HG03432 (cell line): ENCODE measurements at regions not wholly inside any gene's neighbourhood (a gene's known extent, or its start where the extent isn't known, plus 50 kb on each side); places are given as distances from the start of the nearest gene placed in this dataset.
"Not testable (repeated sequence)": the region's sequence is repeated elsewhere in the genome, so short reads cannot be mapped to it uniquely, and the experiment has no call there.

Source experiments
- ATAC-seq: cut with Tn5 transposase; IDR thresholded peaks from one replicate; pipeline ENCODE4 v1.9.1; 2021; ENCODE audit warnings: mild to moderate bottlenecking, moderate library complexity; ENCODE audit not compliant: unreplicated experiment

DNA sequence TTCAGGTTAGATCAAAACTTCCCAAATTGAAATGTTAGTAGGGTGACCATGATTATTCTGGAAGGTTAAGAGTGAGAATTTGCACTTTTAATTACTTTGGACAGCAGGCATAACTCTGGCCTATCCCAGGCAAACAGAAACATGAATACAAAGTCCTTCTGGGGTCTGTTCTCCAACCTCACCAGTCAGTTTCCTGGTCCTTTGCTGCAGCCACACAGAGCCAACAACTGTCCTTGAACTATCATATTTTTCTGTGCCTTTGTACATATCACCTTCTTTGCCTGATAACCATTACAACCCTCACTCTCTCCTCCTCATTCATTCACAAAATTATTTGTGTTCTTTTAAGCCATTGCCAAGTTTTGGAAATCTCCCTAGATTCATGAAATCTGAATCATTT lies 126.0 kb upstream of the GBE1 start:
- no peak for ATAC-seq

DNA sequence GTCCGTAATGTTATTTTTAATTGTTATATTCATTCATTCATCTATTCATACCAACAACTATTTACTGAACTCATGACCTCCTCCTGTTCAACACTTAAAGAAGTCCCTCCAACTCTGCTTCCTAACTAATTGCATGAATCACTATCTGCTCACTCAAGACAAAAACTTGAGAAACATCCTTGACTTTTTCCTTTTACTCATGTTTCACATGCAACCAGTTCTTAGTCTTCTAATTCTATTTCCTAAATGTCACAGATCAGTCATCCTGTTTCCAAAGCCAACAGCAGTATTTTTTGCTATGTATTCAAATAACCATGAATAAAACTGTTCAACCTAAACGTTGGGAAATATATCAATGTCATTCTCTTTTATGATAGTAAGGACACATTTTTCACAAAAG lies 124.6 kb upstream of the GBE1 start:
- no peak for ATAC-seq

DNA sequence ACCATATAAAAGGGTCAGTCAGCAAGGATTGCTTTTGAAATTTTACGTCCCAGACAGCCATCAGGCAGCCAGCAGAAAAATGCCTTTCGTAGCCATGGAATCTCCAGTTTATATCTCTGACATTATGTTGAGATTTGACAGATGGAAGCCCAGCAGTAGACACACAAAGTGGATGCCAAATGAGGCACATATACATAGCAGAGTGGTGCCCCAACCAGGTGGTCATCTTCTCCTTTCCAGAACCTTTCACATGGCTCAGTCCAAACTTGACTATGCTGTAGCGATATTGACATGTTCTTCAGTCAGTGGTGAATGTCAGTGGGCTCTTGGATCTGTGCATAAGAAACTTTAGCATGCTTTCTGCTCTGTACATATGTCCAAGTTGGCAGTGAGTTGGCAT lies 123.3 kb upstream of the GBE1 start:
- no peak for ATAC-seq

DNA sequence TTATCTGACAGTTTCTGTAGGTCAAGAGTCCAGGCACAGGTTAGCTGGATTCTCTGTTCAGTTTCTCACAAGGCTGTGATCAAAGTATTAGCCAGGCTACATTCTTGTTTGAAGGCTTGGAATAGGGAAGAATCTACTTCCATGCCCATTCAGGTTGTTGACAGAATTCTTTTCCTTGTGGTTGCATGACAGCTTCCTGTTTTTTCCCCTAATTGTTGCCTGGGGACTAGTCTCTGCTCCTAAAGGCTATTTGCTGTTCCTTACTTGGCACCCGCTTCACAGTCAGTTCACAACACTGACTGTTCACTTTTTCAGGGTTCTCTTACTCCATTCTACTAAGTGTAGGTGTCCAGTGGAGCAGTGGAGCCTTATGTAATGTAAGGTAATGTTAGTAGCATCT lies 115.4 kb upstream of the GBE1 start:
- no peak for ATAC-seq

DNA sequence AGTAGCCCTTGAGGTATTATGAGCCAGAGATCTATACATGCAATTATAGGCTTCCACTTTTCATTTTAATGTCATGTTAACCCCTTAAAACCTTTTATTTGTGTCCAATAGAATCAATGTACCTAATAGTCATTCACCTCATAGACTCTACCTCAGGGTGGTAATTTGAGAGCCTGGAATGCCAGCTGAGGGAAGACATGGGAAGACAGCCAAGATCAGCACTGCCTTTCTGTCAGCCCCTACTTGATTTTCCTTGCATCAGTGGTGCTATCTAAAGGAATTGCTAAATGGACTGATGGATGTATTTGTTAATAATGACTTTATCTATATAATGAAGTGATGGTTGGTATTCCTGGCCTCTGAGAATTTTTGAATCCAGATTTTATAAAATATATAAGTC lies 113.3 kb upstream of the GBE1 start:
- ATAC-seq: no peak

DNA sequence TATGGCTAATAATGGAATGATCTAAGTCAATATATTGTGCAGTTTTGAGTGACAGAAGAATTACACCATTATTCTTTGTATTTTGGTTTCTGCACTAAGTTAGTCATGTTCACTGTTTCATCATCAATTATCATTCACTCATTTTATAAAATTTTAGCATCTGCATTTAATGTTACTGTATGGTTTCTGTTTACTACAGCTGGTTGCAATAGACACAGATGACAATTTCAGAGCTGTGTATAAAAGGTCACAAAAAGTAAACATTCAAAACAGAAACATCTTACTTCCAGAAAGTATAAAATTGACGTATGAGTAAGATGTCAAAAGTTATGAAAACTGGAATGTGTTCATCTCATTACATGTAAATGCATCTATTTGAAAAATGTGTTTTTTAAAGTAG lies 111.1 kb upstream of the GBE1 start:
- ATAC-seq: no peak

DNA sequence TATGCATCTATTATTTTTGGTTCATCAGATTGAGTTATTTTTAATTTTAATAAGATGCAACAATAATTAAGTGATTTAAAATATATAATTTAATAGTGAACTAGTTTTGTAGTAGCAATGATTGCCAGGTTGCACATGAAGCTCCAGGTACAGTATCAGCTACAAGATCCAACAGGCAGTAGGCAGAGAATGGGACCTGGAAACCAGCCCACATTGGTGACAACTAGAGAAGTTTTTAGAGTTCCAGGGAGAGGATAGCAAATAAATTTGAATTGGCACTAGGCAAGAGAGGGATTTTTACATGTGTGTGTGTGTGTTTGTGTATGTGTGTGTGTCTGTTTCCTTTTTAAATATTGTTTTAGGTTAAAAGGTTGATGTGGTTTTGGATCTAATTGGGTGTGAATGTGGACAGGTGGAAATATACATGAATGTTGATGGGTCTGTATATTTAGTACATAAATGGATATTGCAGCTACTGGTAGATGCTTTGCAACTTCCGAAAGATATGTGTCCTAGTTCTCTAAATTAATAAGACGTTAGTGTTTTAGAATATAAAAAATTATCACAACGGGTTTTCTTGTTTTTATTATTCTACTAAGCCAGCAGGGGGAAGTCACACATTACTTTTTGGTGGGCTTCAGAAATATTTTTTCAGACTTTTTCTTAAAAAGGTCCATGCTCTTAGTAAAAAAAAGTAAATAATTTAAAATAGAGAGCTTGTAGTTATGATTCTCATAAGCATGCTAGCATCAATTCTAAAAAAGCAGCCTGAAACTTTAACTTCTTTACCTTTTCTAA lies 110.1 kb upstream of the GBE1 start:
- no peak for ATAC-seq

DNA sequence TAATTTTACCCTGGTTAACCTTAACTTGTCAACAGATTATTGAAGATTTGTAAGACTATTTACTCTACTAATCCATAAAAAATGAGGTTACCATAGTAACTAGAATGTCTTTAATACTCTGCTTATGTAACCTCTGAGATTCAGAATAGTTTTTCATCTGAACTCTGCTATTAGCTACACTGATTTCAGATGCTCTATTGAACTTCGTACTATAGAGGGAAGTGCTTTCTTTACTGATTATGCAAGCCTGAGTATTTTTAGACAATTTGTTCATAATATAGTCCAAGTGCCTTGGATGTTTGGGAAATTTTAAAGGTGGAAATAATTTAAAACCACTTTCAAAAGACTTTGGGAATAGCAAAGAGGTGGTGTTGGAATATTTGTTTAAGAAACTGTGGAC lies 107.9 kb upstream of the GBE1 start:
- no peak for ATAC-seq

DNA sequence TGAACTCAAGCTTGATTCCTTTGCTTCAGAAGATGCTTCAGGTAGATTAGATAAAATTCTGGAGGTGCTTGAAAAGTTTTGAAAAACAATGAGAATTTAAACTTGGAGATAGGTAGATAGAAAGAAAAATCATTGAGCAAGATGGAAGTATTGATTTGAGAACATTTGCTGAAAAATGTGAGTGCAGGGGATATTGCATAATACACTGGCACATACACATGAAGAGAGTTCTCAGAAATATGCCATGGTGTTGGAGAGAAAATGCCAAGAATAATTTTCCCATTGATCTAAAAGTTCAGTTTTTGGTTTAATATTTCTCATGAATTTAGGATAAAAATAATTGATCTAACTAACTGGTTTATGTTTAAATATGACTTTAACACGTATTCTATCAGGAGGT lies 107.2 kb upstream of the GBE1 start:
- ATAC-seq: no peak

DNA sequence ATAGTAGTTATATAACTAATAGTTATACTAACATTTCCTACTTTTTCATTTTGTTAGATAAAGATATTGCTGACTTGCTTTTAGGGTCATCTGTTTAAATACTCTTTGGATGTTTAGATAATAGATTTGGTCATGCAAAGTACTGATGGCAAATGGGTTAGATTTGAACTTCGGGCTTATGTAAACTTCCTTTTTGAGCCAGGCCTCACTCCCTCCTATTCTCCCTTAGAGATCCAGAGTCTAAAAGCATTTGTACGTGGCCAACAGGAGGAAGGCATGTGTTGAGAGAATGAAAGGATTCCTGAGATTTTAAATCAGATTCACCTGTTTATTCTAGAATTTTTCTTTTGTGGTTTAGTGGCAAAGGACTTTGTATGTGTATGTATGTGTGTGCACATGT lies 106.4 kb upstream of the GBE1 start:
- ATAC-seq: no peak

DNA sequence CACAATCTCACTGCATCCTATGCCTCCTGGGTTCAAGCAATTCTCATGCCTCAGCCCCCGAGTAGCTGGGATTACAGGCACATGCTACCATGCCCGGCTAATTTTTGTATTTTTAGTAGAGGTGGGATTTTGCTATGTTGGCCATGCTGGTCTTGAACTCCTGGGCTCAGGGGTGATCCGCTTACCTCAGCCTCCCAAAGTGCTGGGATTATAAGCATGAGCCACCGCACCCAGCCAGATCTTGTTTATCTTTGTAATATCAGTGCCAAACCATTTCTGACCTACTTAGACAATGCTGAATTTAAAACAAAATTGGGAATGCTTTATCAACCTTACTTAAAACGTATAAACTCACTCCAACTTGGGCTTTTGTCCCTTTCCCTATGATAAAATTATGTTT lies 103.7 kb upstream of the GBE1 start:
- ATAC-seq: not testable (repeated sequence)

DNA sequence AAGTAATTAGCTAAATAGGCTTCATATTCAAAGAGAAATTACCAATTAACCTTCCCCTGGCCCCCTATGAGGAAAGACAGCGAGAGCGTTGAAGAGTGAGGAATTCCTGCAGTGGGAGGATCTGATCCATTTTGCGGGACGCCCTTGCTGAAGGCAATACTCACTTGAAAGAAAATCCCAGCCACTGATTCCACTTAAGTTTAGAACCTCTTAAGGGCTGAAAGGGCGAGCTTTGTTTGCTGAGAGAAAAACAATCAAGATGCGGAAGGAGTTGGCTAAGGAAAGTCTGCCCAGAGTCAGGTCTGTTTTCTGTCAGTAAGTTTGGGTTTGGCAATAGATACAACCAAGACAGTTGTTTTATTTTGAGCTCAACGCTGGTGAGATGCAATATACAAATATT lies 102.8 kb upstream of the GBE1 start:
- ATAC-seq: no peak

DNA sequence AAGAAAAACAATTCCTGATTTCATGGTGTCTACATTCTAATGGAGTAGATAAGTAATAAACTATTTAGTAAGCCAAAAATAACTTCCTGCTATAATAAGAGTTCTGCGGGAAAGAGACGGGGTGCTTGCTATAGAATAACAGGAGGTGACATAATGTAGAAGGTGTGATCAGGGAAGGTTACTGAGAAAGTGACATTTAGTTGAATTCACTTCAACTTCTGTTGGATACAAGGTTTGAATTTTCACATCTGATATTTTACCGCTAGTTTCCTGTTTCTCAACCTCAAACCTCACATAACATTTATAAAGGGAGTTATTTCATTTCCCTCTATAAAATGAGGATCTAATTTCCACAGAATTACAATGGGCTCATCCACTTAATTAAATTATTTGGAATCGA lies 102.3 kb upstream of the GBE1 start:
- no peak for ATAC-seq

DNA sequence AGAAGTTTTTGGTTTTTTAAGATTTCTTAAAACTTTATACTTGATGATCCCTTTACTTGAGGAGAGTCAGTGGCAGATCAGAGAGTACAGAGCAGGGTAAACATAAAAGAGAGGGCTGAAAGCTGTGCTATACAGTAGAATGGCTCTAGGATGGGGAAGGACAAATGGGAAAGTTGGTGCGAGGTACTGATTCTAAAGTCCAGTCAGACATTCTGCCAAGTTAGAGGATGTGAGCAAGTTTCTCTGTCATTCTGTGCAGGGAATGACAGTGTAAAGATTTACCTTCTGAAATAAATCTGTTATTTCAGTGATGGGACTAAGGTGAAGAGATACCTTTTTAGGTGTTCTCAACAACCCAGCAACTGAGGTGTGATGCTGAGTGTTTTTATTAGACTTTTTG lies 100.1 kb upstream of the GBE1 start:
- no peak for ATAC-seq

DNA sequence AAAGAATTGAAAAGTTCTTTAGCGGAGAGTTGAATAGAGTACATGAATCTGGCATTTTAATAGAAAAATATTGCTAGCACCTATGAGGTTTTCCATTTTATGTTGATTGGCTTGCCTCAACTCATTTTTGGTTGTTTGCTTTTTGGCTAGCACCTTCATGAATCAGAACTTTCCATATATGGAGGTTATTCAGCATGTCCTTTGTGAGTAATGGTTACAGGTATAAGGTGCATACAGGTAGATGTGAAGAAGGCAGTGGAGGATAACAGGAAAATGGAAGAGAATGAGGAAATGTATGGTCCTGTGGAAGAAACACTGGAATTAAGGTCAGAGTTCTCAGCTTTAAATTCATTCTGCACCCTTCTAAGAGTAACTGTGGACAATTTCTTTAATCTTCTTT lies 98.1 kb upstream of the GBE1 start:
- ATAC-seq: no peak

DNA sequence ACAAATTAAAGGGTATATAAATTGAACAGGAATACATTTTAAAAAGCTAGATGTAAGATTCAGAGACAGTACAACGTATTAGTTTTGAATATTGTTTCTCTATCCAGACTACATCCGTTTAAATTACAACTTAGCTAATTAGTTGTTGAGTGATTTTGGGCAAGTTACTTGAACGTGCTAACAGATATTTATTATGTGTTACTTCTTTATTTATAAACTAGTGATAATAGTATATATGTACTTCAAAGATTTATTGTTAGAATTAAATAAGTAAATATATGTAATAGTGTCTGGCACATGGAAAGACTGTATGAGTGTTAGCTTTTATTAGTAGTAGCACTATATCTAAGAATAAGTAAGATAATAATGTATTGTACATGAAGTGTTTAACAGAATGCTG lies 92.0 kb upstream of the GBE1 start:
- ATAC-seq: no peak

DNA sequence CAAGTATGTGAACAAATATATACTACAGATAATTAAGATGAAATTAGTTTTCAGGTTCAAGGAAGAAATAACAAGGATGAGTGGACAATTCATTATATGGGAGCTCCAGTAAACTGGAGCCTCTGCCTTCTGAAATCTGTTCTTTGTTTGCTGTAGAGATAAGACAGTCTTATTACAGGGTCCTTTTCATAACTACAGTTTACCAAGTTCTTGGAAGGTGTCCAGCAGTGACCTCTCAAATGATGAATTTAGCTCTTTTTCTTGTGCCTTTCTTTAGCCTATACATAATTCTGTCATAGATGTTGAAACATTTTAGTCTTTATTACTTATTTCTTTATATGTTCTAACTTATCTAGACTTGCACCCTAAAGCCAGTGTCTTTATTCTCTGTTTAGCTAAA lies 89.7 kb upstream of the GBE1 start:
- no peak for ATAC-seq

DNA sequence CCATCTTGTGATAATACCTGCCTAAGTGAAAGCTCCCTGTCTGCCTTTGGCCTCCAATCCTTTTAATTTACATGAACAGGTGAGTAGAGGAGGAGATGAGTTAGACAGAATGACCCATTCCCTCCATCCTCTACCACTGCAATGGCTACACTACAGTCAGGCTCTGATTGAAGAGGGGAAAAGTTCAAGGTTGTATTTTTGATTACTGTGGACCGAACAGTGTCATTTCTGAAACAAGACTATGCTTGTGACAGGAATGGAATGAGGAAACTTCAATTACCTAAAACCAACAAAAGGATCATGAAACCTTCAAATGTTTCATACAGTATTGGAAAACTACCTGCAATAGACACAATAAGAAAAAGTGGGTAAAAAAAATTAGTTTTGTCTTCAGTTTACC lies 85.5 kb upstream of the GBE1 start:
- no peak for ATAC-seq

DNA sequence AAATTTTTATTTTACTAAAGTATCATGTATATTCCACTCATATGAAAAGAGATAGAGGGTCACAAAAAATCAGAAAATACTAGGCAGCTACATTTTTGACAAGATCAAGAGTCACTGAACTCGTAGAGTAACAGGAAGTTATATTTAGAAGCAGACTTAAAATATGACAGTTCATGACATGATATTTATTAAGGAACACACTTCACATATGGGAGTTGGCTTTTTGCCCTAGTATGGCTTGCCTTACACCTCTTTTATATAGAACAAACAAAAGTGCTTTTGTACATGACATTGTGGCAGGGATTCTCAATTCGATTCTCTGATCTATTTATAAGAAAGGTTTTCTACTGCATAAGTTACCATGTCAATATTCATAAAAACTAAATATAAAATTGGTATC lies 80.1 kb upstream of the GBE1 start:
- ATAC-seq: no peak

DNA sequence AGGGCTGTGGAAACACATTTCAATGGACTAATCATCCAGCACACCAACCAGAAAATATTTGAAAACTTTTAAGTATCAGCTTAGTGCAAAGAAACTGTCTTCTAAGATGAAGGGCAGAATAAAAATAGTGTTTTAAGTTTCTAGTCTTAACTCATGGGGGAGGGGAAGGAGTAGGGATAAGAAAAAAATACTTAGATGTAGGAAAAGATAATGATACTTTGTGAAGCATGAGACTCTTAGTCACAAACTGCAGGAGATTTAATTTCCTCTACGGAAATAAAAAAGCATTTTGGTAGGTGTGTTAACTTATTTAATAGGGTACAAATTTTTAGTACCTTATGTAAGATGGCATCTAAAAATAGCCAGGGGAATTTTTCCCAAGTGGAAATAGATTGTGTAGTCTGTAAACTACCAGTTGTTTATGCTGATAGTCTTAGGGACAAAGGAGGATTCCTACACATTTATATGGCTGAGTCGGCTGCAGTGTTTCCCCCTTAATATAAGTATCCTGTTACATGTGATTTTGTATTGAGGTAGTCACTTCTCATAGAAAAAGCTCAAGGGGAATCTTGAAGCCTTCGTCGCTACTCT lies 78.2 kb upstream of the GBE1 start:
- no peak for ATAC-seq

DNA sequence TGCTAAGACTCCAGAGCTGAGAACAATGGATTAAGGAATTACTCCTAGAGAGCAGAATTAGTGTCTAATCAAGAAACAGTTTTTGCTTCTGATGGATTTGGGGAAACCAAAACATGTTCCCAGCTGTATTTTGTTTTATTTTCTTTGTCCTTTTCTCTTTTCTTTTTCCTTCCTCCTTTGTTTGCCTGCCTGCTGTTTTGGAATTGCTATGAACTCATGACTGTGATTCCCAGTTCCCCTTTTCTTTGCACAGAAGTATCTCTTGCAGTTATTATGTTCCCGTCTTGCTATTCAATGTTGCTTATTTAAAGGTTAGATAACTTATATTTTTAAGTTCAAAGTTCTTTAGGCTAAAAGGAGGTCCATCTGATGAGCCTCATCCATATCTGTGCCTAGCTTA lies 77.0 kb upstream of the GBE1 start:
- peak; percentile 49 for ATAC-seq

DNA sequence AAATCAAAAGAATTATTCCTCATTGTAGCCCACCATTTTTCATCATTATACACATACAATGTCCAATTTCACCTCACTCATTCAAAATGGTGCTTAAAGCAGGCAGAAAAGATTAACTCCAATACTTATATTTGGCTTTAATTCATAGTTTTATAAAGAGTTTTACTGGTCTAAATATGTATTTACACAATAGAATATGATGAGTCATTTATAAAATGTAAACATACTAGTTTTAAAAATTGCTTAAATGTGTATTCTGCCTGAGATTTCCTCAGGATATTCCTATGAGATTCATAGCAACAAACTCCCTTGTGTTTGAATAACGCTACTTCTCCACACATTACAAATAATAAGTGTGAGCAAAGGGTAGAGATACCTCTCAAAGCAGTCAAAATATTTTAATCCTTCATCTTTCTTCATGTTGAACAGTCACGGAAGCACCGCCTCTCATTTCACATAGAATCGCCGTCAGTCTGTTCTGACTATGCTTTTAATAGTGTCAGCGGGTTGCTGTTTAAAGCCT lies 75.7 kb upstream of the GBE1 start:
- no peak for ATAC-seq

DNA sequence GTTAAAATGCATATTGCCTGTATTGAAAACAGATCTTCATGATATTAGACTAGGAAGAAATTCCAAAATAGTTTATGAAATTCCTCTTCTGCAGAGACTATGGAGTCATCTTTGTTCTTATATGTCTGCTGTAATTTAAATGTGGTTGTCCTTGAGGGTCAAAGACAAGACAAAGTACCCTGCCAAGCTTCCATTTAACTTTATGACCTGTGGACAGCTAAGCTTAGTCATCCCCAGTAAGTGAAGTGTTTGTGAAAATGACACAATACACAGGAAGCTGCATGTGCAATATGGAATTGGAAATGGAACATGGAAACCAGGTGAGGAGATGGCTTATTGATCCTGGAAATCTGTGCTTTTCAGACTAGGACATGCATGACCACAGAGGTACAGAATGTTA lies 68.5 kb upstream of the GBE1 start:
- ATAC-seq: no peak
